Putamen (tissue), 1 donor: ENCODE measurements at regions not wholly inside any gene's neighbourhood (a gene's known extent, or its start where the extent isn't known, plus 50 kb on each side); places are given as distances from the start of the nearest gene placed in this dataset.

Experiments
- DNase-seq: peaks from one replicate; pipeline ENCODE4 v3.0.0-alpha.2; 2016; ENCODE audit warnings: low spot score

DNA sequence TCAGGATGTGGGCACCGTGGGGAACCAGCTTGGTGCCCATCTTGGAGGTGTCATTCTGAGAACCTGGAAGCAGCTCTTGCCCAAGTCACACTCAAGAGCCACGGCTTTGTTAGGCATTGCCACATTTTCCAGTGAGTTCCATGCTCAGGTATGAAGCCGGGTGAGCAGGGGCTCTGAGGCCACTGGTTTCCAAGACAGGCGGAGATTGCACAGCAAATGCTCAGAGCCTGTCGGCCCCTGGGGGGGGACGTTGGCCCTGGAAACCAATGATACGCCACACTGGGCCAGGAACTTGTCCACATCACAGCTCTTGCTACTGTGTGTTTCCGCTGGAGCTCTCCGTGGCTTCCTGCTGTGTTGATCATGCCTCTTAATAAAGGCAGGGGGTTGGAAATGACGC lies 52.5 kb upstream of the SALL3 start:
- no peak for DNase-seq

DNA sequence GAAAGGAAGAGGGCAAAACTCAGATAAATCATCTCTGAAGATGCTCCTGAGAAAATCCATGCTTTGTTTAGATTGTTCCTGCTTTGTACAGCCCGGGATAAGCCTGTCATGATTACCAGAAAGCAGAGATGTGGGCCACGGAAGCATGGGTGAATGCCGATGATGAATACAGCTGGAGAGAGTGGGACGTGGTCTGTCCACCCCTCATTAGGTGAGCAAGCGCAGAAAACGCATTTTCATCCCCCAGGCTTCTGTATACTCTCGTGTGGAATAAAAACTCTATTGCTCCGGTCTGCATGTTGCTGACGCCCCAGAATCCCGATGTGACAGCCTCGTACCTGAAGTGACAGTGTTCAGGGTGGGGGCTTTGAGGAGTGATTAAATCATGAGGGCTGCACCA lies 52.0 kb upstream of the SALL3 start:
- DNase-seq = no peak

DNA sequence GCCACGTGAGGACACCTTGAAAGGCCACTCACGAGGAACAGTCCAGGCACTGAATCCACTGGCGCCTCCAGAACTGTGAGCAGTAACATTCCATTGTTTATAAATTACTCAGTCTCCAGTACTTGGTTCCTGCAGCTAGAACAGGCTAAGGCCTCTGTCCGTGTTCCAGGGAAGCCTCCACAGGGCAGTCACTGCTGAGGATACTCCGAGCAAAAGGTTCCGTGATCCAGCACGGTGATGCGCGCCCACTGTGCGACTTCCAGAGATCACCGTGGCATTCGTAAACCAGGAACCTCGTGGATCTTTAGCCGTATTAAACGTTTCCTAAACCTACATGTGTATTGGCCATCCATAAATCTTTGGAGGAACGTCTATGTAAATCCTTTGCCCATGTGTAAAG lies 51.5 kb upstream of the SALL3 start:
- DNase-seq = no peak

DNA sequence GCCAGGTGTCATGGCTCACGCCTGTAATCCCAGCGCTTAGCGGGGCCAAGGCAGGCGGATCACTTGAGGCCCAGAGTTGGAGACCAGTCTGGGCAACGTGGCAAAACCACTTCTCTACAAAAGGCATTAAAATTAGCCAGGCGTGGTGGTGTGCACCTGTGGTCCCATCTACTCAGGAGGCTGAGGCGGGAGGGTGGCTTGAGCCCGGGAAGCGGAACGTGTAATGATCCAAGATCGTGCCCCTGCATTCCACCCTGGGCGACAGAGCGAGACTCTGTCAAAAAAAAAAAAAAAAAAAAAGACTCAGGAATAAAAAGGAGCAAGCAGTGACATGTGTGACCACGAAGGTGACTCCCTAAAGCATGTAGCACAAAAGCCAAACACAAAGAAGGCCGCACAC lies 50.1 kb upstream of the SALL3 start:
- no peak for DNase-seq
